AG08396 (cell line): ENCODE measurements at regions not wholly inside any gene's neighbourhood (a gene's known extent, or its start where the extent isn't known, plus 50 kb on each side); places are given as distances from the start of the nearest gene placed in this dataset.

Experiments used
- DNase-seq: peaks from one replicate; pipeline ENCODE4 v3.0.0; 2012; ENCODE audit warnings: low spot score, mixed read lengths

DNA sequence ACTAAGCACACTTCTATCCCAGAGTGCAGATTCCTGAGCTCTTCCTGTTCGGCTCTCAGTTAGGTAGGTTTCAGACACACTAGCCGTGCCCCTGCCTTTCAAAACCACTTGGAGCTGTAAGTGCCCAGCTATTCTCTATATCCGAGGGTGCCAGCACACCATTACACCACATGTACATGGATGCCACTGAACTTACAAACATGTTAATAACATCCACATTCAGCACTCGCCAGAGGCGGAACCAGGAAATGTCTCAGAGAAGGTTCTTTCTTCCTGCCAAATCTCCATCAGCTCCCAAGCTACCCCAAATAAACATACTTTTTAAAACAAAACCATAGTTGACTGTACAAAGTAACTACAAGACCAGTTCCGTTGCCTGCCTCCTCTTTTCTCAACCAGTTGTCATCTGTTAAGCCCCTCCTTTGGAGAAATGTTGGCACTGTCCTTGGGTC is 78.4 kb upstream of the CTTNBP2NL start:
- no peak for DNase-seq

DNA sequence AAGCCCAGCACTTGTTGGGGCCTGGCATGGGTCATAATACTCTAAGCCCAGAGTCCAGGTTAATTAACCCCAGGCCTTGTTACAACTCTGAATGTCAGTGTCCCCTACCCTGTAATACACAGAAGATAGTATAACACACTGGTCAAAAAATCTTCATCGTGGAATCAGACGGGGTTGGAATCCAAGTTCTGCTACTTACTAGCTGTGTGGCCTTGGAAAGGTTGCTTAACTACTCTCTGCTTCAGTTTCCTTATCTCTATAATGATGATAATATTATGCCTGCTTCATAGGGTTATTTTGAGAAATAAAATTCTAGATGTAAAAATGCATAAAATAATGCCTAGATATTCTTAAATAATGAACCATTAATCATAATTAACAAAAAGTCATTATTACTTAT is 77.8 kb upstream of the CTTNBP2NL start:
- no peak for DNase-seq

DNA sequence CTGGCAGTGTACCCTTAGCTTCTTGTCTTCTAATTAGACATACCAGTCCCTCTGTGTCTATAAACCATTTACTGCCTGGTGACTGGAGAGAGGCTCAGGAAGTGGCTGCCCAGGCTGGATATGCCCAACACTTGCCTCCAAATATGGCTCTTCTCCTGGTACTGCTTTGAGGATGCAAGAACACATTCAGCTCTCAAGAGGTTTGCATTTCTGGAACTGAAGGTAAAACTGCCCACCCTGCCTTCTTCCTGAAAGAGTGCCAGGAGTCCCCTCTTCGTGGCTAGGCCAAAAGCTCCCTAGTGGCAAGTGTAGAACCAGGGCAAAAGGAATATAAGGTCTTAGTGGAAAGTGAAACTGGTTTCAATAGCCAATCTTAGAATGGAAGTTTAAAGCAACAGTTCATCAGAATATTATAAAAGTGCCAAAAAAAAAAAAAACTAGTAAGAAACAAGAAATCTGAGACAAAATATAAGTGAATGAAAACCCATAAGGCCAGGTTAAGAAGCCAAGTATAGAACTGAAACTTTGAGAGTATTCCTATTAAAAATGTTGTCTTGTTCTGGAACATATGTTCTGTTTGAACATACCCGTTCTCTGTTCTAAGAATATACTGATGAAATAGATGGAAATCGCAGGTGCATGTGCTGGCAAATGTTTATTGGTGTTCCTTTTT is 77.2 kb upstream of the CTTNBP2NL start:
- DNase-seq = no peak

DNA sequence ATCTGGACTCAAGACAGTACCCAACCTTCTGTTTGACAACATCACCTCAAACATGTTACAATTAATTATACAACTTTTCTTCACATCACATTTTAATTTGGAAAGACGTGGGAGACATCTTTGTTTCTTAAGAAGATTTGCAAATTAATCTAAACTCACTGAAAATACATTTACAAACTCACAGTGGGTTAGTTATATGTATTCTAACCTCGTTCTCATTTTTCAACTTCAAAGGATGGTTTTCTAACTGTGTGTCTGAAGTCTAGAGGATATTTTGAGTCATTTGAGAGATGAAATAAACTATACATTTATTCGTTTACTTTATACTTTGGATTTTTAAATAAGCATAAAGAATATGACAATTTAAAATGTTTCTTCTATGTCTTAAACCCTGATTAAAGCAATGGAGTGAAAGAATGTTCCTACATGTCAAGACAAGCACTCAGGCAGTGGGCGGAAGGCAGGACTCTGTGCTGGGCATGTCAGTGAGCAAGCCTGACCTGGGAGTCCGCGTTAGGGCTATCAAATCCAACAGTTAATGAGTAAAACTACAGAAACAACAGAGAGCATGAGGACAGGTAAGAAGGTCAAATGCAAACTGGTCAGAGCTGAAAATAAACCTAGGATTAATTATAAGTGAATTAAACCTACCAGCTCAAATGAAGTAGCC is 76.5 kb upstream of the CTTNBP2NL start:
- DNase-seq = no peak

DNA sequence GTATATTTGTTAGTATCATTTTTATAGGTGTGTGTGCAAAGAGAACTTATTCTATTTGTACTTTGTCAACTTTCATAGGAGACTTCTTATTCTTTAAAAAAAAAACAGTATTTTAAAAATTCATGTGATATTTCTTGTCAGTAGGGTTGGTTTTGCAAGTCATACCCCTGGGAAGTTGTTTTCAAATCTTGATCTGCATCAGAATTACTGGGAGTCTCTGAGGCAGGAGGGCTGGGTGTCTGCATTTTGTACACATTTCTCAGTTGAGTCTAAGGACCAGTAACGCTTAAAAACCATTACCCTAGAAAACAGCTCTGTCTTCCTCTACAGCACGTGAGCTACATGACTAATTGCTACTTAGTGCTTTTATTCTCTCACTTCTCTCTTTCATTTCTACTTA is 76.0 kb upstream of the CTTNBP2NL start:
- no peak for DNase-seq

DNA sequence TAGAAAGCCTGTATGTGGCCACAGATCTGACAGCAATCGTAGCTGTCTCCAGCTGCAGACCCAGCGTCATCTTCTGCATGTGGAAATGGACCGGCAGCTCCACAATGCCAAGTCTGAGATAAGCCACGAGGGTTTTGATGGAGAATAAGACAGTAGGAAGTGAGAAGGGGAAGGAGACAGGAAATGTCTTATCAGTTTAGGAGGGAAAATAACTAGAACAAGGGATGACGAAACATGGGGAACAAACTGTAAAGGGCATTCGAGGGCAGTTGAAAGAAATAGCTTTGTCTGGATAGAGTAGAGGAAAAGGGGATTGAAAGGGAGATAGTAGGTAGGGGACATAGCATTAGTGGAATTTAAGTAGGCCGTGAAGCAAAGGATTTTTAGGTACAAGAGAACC is 74.0 kb upstream of the CTTNBP2NL start:
- no peak for DNase-seq

DNA sequence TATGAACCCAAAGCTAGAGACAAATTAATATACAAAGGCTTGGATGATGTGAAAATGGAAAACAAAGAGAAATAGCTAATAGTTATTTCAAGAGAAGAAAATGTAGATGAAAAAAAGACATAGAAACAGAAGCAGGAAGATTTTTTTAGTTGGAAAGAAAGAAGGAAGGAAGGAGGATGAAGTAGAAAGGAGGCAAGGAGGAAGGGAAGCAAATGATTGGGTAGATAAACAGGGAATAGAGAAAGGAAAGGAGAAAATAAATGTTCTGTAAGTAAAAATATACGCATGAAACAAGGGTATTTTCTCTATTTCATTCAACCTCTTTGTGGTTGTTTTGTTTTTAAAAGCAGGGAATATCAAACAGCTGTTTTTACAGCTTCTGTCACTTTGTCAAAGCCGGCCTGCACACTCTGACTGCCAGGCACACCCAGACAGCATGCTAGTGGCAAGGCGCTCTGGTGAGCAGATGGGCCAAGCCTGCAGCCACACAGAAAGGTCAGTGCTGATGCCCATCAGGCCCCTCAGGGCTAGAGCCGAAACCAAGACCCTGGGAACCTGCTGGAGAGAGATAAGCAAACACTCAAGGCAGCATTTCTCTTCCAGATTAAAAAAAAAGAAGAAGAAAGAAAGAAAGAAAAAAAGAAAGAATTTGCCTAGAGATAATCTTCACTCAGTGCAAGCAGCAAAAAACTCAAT is 72.9 kb upstream of the CTTNBP2NL start:
- DNase-seq = no peak

DNA sequence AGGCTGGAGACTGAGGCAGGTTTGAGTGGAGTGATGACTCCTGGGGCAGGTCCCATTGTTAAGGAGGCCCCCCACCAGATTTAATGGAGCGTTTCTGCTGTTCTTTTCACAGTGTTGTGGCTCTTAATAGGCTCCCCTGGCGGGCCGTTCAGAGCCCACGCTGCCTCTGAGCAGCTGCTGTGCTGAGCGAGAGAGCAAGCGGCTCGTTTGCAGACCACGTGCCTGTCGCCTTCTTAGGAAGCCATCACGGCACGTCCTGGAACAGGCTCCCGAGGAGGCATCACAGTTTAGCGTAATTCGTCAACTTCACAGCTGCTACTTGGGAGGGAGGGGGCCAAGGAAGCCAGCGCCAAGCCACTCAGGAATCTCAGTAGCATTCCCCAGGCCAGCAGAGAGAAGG is 70.5 kb upstream of the CTTNBP2NL start:
- DNase-seq = no peak

DNA sequence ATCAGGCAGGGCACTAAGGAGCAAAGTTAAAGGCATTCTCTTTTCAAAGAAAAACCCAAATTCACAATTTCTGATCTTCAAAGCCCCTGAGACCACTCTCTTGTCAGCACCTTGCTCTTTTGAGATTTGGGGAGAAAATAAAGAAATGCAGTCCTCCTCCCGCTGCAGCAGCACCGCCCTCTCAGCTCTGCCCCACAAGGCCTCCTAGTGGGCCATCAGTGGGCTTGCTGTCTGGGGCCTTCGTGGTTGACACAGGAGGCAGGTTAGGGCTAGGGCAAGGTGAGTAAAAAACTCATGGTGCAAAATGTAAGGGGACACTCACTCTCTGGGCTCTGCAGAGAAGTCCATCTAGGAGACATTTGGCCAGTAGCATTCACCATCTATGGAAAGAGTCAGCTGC is 67.4 kb upstream of the CTTNBP2NL start:
- DNase-seq = no peak

DNA sequence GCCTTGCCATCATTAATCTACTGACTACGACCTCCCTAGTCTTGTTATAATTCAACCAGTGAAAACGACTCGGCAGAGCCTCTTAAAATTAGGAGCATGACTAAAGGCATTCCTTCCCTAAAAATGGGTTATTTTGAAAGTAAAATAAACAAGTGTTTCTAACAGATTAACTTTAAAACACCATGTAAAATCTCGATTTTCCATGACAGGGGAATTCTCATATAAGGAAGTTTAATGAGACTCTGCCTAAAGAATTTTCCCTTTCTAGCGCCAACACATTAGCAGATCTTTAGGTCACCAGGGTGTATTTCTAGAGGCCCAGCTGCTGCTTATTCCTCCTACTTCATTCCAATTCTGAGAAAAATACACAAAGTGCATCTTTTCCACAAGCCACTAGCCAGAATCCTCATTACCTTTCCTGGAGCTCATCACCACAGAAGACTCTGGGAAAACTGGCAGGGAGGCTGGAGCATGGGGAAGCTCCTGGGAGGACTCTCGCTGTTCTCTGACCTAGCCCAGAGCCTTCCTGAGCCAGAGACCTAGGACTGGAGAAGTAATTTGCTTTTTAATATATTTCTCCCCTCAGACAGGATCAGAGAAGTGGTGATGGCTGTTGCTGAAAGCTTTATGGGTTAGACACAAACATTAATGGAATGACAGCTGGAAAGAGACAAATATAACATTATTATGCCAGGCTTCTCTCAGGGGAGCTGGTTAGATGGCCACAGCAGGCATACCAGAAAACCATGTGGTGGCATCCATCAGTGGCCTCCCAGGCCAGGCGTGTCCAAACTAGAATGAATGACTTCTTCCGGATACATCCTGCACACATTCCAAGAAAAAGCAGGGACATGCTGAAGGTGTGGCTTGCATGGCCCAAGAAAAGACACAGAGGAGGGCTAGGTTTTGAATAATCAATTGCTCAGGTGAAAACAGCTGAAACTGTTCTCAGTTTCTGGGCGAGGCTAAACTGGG is 63.6 kb upstream of the CTTNBP2NL start:
- no peak for DNase-seq

DNA sequence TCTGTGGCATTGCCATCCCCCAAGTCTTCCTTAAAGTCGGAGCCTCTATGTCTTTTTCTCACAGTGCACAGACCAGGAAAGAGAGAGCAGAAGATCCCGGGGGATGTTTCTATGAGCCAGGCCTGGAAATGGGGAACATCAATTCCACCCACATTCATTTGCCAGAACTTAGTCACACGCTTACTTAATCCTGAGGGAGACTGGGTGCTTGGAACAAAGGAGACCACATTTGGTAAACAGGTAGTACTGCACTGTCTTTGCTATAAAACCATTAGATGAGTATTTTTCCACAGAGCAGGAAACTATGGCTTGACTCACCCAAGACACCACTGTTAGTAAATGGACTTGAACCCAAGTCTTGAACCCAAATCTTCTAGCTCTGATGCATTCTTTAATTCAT is 60.7 kb upstream of the CTTNBP2NL start:
- DNase-seq = no peak

DNA sequence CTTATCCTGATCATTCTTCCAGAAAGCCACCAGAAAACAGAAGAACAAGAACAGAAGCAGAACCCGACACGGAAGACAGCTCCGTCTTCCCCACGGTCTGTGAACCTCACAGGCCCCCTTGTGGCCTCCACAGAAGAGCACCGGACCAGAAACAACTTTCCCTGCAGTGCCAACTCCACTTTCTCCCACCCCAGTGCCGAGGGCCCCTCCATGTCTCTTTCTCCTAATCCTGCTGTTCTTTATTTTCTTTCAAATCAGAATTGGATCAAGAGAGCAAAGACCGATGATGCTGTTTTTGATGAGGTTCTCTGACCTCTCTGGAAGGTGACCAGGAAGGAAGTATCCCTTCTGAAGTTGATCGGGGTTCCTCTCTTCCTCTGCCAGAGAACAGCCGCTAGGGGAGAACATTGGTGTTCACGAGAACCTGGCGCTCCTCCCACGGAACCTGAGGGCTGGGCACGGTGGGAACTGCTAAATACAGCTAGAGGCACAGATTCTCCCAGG is 58.9 kb upstream of the CTTNBP2NL start:
- DNase-seq = peak; percentile 67

DNA sequence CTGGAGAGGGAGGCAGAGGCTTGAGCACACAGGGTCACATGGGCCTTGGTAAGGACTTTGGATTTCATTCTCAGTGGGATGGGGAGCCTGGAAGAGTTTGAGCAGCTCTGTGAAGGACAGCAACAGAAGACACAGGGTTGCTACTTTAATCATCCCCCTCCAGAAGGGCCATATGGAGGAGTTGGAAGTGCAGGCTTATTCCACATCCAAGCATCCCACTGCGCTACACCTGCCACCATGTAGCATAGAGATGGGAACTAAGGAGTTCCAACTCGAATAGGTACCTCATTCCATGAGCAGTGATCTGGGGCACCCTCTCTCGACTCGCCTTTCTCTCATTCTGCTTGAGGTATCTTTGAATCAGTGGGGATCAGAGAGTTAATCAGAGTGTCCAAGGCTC is 54.0 kb upstream of the CTTNBP2NL start:
- DNase-seq = no peak

DNA sequence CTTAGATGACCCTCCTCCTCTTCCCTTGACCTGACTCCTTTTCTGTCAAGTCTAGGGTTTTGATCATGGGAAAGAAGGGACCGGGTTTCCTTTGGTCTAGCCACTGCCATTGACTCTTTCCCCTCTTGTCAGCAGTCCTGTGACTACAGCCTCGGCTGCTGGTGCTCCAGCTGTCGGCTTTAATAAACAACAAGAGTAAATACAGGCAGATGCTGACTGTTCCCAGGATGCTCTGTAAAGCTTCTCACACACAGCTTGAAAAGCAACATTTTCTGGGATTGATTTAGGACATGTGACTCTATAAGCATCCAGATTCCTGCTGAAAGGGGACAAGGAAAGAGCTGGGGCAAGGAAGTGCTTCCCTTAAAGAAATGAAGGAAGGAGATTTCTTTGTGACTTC is 53.5 kb upstream of the CTTNBP2NL start:
- DNase-seq = no peak

DNA sequence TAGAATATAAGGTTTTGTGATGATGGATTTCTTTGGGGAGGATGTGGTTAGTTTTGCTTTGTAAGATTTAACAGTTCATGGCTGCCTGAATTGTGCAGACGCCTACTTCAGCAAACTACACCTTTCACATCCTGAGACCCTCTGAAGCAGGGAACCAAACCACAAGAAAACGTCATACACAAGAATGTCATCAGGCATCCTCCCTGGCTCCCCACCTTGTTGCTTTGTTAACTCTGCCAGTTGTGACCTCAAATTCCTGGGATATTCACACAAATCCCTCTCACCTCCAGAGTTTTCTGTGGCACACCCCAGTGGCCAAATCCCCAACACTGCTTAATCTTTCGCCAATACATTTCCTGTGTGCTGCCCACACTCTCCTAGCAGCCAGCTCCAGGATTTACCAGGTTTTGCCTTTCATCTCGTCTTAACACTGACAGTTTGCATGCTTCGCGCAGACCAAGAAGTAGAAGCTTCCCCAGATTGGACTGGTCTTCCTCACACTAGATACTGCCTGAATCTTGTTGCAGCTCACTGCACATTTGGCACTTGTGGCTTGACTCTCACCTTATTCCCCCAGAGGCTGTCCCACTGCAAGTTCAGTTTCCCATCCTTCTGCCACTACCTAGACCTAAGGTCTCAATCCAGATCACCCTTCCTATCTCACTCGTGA is 51.1 kb upstream of the CTTNBP2NL start:
- DNase-seq = no peak
